ENCODE measurements at regions not wholly inside any gene's neighbourhood (a gene's known extent, or its start where the extent isn't known, plus 50 kb on each side); places are given as distances from the start of the nearest gene placed in this dataset.

GRCh38 chr1:208570362-208570761 lies 326.2 kb upstream of the PLXNA2 start:
- POLR2A ChIA-PET: no interaction called here
- Mint-ChIP-seq H3K27ac (no peak overlapping the region), H3K36me3 (ENCODE audit: low read depth) (no peaks in the 10 kb centered on the region), H3K27me3 (ENCODE audit: low read depth) (no peaks in the 10 kb centered on the region), H3K4me3 (no peak overlapping the region), H3K4me1 (ENCODE audit: low read depth) (no peaks in the 10 kb centered on the region), H3K9me3 (ENCODE audit: insufficient read depth) (no peaks in the 10 kb centered on the region)
- no peak for ATAC-seq
- CTCF ChIA-PET: no interaction called here
- no peak for DNase-seq

- no peak overlapping the region for H3K27ac Mint-ChIP-seq
- H3K9me3 Mint-ChIP-seq (ENCODE audit: insufficient read depth): no peaks in the 10 kb centered on the region
- no peaks in the 10 kb centered on the region for H3K36me3 Mint-ChIP-seq (ENCODE audit: low read depth)
- DNase-seq: no peak
- H3K4me1 Mint-ChIP-seq (ENCODE audit: low read depth): no peaks in the 10 kb centered on the region
- POLR2A ChIA-PET: no interaction called here
- no peak overlapping the region for H3K4me3 Mint-ChIP-seq
- CTCF ChIA-PET: no interaction called here
- no peaks in the 10 kb centered on the region for H3K27me3 Mint-ChIP-seq (ENCODE audit: low read depth)
- ATAC-seq: no peak
Observed at GRCh38 chr1:208576425-208576824, 332.2 kb upstream of the PLXNA2 start.

- Mint-ChIP-seq H3K9me3 (ENCODE audit: insufficient read depth) (no peaks in the 10 kb centered on the region), H3K36me3 (ENCODE audit: low read depth) (no peaks in the 10 kb centered on the region), H3K4me3 (no peak overlapping the region), H3K27me3 (ENCODE audit: low read depth) (no peaks in the 10 kb centered on the region), H3K27ac (no peak overlapping the region), H3K4me1 (ENCODE audit: low read depth) (no peaks in the 10 kb centered on the region)
- DNase-seq: no peak
- ATAC-seq: no peak
- CTCF ChIA-PET: no interaction called here
- POLR2A ChIA-PET: no interaction called here
Observed at GRCh38 chr1:208577381-208577905, 333.3 kb upstream of the PLXNA2 start.

GRCh38 chr1:208581209-208581608 lies 337.0 kb upstream of the PLXNA2 start:
- DNase-seq: no peak
- ChIA-PET CTCF (no interaction called here), POLR2A (no interaction called here)
- Mint-ChIP-seq H3K4me1 (ENCODE audit: low read depth) (no peaks in the 10 kb centered on the region), H3K36me3 (ENCODE audit: low read depth) (no peaks in the 10 kb centered on the region), H3K9me3 (ENCODE audit: insufficient read depth) (no peaks in the 10 kb centered on the region), H3K27ac (no peak overlapping the region), H3K4me3 (no peak overlapping the region), H3K27me3 (ENCODE audit: low read depth) (no peaks in the 10 kb centered on the region)
- no peak for ATAC-seq

GRCh38 chr1:208581667-208582066 lies 337.5 kb upstream of the PLXNA2 start:
- no peaks in the 10 kb centered on the region for H3K27me3 Mint-ChIP-seq (ENCODE audit: low read depth)
- H3K9me3 Mint-ChIP-seq (ENCODE audit: insufficient read depth): no peaks in the 10 kb centered on the region
- no peaks in the 10 kb centered on the region for H3K4me1 Mint-ChIP-seq (ENCODE audit: low read depth)
- no peak overlapping the region for H3K4me3 Mint-ChIP-seq
- DNase-seq (no peak), ATAC-seq (no peak)
- ChIA-PET CTCF (no interaction called here), POLR2A (no interaction called here)
- H3K36me3 Mint-ChIP-seq (ENCODE audit: low read depth): no peaks in the 10 kb centered on the region
- no peak overlapping the region for H3K27ac Mint-ChIP-seq

- Mint-ChIP-seq H3K27me3 (ENCODE audit: low read depth) (no peaks in the 10 kb centered on the region), H3K36me3 (ENCODE audit: low read depth) (no peaks in the 10 kb centered on the region), H3K9me3 (ENCODE audit: insufficient read depth) (no peaks in the 10 kb centered on the region), H3K4me1 (ENCODE audit: low read depth) (no peaks in the 10 kb centered on the region), H3K4me3 (no peak overlapping the region), H3K27ac (no peak overlapping the region)
- ATAC-seq: no peak
- ChIA-PET CTCF (no interaction called here), POLR2A (no interaction called here)
- DNase-seq: no peak
Observed at GRCh38 chr1:208584167-208584755, 340.1 kb upstream of the PLXNA2 start.

- no peaks in the 10 kb centered on the region for H3K36me3 Mint-ChIP-seq (ENCODE audit: low read depth)
- H3K27ac Mint-ChIP-seq: no peak overlapping the region
- ATAC-seq (no peak), DNase-seq (no peak)
- no peak overlapping the region for H3K4me3 Mint-ChIP-seq
- ChIA-PET POLR2A (no interaction called here), CTCF (no interaction called here)
- H3K9me3 Mint-ChIP-seq (ENCODE audit: insufficient read depth): no peaks in the 10 kb centered on the region
- no peaks in the 10 kb centered on the region for H3K4me1 Mint-ChIP-seq (ENCODE audit: low read depth)
- H3K27me3 Mint-ChIP-seq (ENCODE audit: low read depth): no peaks in the 10 kb centered on the region
Observed at GRCh38 chr1:208587110-208587509, 342.9 kb upstream of the PLXNA2 start.

GRCh38 chr1:208593306-208594006 lies 349.3 kb upstream of the PLXNA2 start:
- DNase-seq (no peak), ATAC-seq (no peak)
- Mint-ChIP-seq H3K4me3 (no peak overlapping the region), H3K27me3 (ENCODE audit: low read depth) (peaks cover 2% of the 10 kb centered on the region), H3K36me3 (ENCODE audit: low read depth) (no peaks in the 10 kb centered on the region), H3K27ac (no peak overlapping the region), H3K4me1 (ENCODE audit: low read depth) (no peaks in the 10 kb centered on the region), H3K9me3 (ENCODE audit: insufficient read depth) (no peaks in the 10 kb centered on the region)
- POLR2A ChIA-PET: no interaction called here
- CTCF ChIA-PET: no interaction called here

- ChIA-PET CTCF (no interaction called here), POLR2A (no interaction called here)
- H3K36me3 Mint-ChIP-seq (ENCODE audit: low read depth): no peaks in the 10 kb centered on the region
- ATAC-seq (no peak), DNase-seq (no peak)
- no peaks in the 10 kb centered on the region for H3K9me3 Mint-ChIP-seq (ENCODE audit: insufficient read depth)
- peaks cover 2% of the 10 kb centered on the region for H3K27me3 Mint-ChIP-seq (ENCODE audit: low read depth)
- H3K4me1 Mint-ChIP-seq (ENCODE audit: low read depth): no peaks in the 10 kb centered on the region
- no peak overlapping the region for H3K4me3 Mint-ChIP-seq
- no peak overlapping the region for H3K27ac Mint-ChIP-seq
Observed at GRCh38 chr1:208595236-208595635, 351.1 kb upstream of the PLXNA2 start.

GRCh38 chr1:208595745-208596144 lies 351.6 kb upstream of the PLXNA2 start:
- ChIA-PET CTCF (no interaction called here), POLR2A (no interaction called here)
- no peaks in the 10 kb centered on the region for H3K4me1 Mint-ChIP-seq (ENCODE audit: low read depth)
- no peaks in the 10 kb centered on the region for H3K36me3 Mint-ChIP-seq (ENCODE audit: low read depth)
- H3K9me3 Mint-ChIP-seq (ENCODE audit: insufficient read depth): no peaks in the 10 kb centered on the region
- ATAC-seq: no peak
- H3K4me3 Mint-ChIP-seq: no peak overlapping the region
- H3K27me3 Mint-ChIP-seq (ENCODE audit: low read depth): peaks cover 2% of the 10 kb centered on the region
- no peak for DNase-seq
- no peak overlapping the region for H3K27ac Mint-ChIP-seq

GRCh38 chr1:208597571-208597970 lies 353.4 kb upstream of the PLXNA2 start:
- H3K27me3 Mint-ChIP-seq (ENCODE audit: low read depth): peaks cover 2% of the 10 kb centered on the region
- no peaks in the 10 kb centered on the region for H3K4me1 Mint-ChIP-seq (ENCODE audit: low read depth)
- H3K4me3 Mint-ChIP-seq: no peak overlapping the region
- no peaks in the 10 kb centered on the region for H3K9me3 Mint-ChIP-seq (ENCODE audit: insufficient read depth)
- H3K36me3 Mint-ChIP-seq (ENCODE audit: low read depth): no peaks in the 10 kb centered on the region
- ATAC-seq: no peak
- ChIA-PET CTCF (no interaction called here), POLR2A (no interaction called here)
- DNase-seq: no peak
- no peak overlapping the region for H3K27ac Mint-ChIP-seq

- no peaks in the 10 kb centered on the region for H3K4me1 Mint-ChIP-seq (ENCODE audit: low read depth)
- DNase-seq (no peak), ATAC-seq (no peak)
- POLR2A ChIA-PET: no interaction called here
- H3K27ac Mint-ChIP-seq: no peak overlapping the region
- no peak overlapping the region for H3K4me3 Mint-ChIP-seq
- no peaks in the 10 kb centered on the region for H3K9me3 Mint-ChIP-seq (ENCODE audit: insufficient read depth)
- H3K36me3 Mint-ChIP-seq (ENCODE audit: low read depth): no peaks in the 10 kb centered on the region
- H3K27me3 Mint-ChIP-seq (ENCODE audit: low read depth): peaks cover 2% of the 10 kb centered on the region
- CTCF ChIA-PET: no interaction called here
Observed at GRCh38 chr1:208598021-208598420, 353.8 kb upstream of the PLXNA2 start.

- H3K9me3 Mint-ChIP-seq (ENCODE audit: insufficient read depth): no peaks in the 10 kb centered on the region
- DNase-seq (no peak), ATAC-seq (no peak)
- H3K36me3 Mint-ChIP-seq (ENCODE audit: low read depth): no peaks in the 10 kb centered on the region
- POLR2A ChIA-PET: no interaction called here
- H3K27me3 Mint-ChIP-seq (ENCODE audit: low read depth): no peaks in the 10 kb centered on the region
- no peak overlapping the region for H3K4me3 Mint-ChIP-seq
- CTCF ChIA-PET: no interaction called here
- H3K27ac Mint-ChIP-seq: no peak overlapping the region
- no peaks in the 10 kb centered on the region for H3K4me1 Mint-ChIP-seq (ENCODE audit: low read depth)
Observed at GRCh38 chr1:208599063-208599462, 354.9 kb upstream of the PLXNA2 start.
